Inflammatory macrophage (primary cell): ENCODE measurements at regions not wholly inside any gene's neighbourhood (a gene's known extent, or its start where the extent isn't known, plus 50 kb on each side); places are given as distances from the start of the nearest gene placed in this dataset.
"Not testable (repeated sequence)": the region's sequence is repeated elsewhere in the genome, so short reads cannot be mapped to it uniquely, and the experiment has no call there.

ENCODE experiments used
- DNase-seq, 2 donors: peaks; one replicate each; pipeline ENCODE4 v3.0.0-alpha.2; 2020 to 2022

- DNase-seq = not testable (repeated sequence)
These were observed 58.8 kb upstream of the ANKRD30BL start for GRCh38 chr2:132220589-132220988.

GRCh38 chr2:132221886-132222285, 60.1 kb upstream of the ANKRD30BL start:
- DNase-seq = not testable (repeated sequence)

GRCh38 chr2:132252191-132252893, 90.6 kb upstream of the ANKRD30BL start:
- DNase-seq = no peak

GRCh38 chr2:132252894-132253264, 91.1 kb upstream of the ANKRD30BL start:
- DNase-seq = no peak

DNA sequence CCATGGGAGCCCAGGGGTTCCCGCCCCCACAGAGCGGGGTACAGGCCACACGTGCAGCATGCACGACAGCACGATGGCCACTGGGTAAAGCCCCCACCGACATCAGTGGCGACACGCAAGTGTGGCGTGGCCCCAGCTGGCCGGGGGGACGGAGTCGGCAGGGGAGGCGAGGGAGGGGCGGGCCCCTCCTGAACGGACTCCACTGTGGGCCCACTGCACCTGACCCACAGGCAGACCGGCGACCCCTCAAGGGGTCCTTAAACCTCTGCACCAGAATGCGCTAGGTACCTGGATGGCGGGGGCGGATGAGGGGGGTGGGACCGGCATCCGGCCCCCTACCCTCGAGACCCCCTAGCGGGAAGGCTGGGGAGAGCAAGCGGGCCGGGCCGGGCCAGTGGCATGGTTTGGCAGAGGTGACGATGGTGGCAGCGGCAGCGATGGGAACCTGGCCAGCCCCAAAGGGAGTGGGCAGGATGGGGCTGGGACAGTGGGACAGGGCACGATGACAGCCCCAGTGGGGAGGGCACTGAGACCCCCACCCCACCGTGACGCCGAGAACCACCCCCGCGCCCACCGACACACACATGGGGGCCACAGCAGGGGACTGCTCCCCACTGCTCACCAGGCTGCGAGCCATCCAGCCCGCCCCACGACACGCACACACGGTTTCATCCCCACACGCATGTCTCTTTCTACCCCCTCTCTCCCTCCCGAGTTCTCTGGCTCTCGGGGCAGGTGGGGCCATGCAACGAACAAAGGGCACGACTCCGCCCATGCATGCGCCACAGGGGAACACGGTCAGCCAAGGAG, 91.9 kb upstream of the ANKRD30BL start:
- no peak for DNase-seq

- DNase-seq = not testable (repeated sequence)
These were observed 92.7 kb upstream of the ANKRD30BL start for GRCh38 chr2:132254306-132254919.

DNA sequence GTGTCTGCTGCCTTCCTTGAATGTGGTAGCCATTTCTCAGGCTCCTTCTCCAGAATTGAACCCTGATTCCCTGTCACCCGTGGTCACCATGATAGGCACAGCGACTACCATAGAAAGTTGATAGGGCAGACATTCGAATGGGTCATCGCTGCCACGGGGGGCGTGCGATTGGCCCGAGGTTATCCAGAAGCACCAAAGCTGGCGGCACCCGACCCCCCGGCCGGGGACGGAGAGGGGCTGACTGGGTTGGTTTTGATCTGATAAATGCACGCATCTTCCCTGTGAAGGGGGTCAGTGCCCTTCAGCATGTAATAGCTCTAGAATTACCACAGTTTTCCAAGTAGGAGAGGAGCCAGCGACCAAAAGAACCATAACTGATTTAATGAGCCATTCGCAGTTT, 94.0 kb upstream of the ANKRD30BL start:
- no peak for DNase-seq

GRCh38 chr2:132256251-132256902, 94.6 kb upstream of the ANKRD30BL start:
- no peak for DNase-seq

DNA sequence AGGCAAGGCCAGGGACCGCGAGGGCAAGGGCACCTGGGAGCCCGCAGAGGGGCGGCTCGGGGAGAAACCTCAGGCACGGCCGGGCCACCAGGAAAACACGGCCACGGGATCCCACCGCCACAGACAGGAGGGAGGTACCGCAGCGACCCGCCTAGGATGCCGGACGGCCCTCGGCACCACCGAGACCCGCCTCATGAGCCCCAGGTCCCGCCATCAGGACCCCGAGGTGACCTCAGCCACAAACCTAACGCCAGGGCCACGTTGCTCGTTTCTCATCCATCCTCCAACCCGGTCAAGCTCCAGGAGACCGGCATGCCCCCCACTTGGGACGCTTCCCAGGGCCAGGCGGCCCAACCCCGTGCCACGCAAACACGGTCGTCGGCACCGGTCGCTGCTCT, 95.2 kb upstream of the ANKRD30BL start:
- not testable (repeated sequence) for DNase-seq

DNA sequence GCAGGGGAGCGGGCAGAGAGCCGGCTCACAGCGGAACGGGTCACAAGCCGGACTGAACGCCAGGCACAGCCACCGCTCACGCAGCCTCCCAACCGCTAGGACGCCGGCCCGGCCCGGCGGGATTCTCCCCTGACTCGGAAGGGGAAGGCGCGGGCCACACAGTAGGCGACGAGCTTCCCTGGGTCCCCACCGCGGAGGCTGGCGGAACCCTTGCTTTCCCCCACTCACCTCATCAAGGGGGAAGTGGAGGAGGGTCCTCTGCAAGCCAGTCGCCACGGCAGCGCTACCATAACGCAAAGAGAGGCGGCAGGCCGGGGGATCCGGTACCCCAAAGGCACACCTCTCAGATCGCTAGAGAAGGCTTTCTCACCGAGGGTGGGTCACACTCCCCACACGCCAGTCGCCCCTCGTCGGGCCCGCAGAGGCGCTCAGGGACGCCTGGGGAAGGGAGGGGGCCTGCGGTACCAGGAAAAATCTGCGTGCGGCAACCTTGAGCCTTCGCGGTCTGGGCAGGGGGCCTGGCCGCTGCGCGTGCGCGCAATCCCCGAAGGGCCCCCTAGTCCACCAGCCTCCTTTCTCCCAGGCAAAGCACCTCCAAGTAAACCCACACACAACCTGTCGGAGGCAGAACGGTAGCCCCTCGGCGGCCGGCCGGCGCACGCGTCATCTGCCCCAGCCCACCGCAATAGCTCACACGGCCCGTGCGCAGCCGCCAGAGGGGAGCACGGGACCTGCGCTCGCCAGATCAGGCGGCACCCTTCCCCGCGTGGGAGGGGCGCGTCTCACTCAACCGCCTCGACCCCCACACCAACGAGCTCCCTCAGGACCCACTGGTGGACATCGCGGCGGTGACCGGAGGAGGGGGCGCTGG, 95.8 kb upstream of the ANKRD30BL start:
- not testable (repeated sequence) for DNase-seq

DNA sequence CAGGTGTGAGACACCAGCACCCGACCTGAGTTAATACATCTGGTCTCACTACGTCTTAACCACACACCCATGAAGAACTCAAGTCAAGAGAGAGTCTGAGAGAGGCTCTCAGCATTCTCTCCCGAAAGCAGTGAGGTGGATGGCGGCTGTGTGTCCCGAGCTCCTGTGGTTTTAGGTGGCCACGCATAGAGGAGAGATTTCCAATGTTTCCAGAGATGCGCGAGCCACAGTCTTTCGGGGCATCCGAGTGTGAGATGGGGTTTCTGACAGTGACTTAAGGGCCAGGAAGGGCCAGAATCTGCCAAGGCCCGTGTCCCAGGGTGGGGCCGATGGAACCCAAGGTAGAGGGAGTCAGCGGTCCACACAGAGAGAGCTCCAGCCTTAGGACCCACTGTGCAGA, 97.5 kb upstream of the ANKRD30BL start:
- DNase-seq = not testable (repeated sequence)

DNA sequence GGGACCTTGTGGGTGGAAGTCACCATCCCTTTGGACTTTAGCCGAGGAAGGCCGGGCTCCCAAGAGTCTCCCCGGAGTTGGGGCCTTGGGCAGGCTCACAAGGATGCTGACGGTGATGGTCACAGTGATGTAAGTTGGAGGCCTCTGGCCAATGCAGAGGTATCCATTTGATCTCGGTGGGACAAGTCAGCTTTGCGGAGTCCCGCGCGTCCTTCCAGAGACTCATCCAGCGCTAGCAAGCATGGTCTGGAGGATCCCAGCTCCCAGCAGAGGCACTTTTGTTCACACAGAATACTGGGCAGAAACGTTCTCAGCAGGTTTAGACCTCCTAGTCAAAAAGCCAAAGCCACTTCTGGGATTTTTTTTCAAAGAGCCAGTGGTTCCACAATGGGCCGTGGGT, 103.8 kb upstream of the ANKRD30BL start:
- DNase-seq = not testable (repeated sequence)

GRCh38 chr2:132267105-132267497, 105.3 kb upstream of the ANKRD30BL start:
- no peak for DNase-seq

- peak in 1 of 2 donors; percentile 11 for DNase-seq
These were observed 105.9 kb upstream of the ANKRD30BL start for GRCh38 chr2:132267498-132268283.

GRCh38 chr2:132268284-132268976, 106.7 kb upstream of the ANKRD30BL start:
- peak; percentile 6 to 20 for DNase-seq

GRCh38 chr2:132268977-132269523, 107.3 kb upstream of the ANKRD30BL start:
- DNase-seq = no peak

DNA sequence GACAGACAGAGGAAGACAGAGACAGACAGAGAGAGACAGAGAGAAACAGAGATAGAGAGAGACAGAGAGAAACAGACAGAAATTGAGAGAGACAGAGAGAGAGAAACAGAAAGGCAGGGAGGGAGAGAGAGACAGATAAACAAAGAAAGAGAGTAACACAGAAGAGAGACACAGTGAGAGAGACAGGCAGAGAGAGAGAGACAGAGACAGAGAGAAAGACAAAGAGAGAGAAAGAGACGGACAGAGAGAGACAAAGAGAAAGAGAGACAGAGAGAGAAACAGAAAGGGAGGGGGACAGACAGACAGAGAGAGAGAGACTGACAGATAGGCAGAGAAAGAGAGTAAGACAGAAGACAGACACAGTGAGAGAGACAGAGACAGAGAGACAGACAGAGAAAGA, 108.5 kb upstream of the ANKRD30BL start:
- DNase-seq = no peak

GRCh38 chr2:132270981-132271546, 109.3 kb upstream of the ANKRD30BL start:
- DNase-seq = no peak

GRCh38 chr2:132271794-132272193, 110.0 kb upstream of the ANKRD30BL start:
- DNase-seq = not testable (repeated sequence)

DNA sequence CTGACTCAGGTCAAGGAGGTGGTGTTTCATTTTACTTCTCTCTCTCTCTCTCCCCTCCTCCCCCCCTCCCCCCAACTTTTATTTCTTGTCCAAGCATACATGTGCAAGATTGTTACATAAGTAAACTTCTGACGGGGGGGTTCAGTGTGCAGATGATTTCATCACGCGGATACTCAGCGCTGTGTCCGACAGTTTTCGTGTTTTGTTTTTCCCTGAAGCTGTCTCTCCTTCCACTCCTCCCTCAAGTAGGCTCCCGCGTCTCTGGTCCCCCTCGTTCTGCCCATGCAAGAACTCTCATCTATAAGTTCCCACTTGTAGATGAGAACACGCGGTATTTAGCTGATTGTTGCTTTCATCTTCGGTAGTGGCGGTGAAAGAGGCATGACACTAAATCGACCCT, 111.0 kb upstream of the ANKRD30BL start:
- no peak for DNase-seq
